ENCODE measurements at regions not wholly inside any gene's neighbourhood (a gene's known extent, or its start where the extent isn't known, plus 50 kb on each side); places are given as distances from the start of the nearest gene placed in this dataset.
"Not testable (repeated sequence)": the region's sequence is repeated elsewhere in the genome, so short reads cannot be mapped to it uniquely, and the experiment has no call there.

DNA sequence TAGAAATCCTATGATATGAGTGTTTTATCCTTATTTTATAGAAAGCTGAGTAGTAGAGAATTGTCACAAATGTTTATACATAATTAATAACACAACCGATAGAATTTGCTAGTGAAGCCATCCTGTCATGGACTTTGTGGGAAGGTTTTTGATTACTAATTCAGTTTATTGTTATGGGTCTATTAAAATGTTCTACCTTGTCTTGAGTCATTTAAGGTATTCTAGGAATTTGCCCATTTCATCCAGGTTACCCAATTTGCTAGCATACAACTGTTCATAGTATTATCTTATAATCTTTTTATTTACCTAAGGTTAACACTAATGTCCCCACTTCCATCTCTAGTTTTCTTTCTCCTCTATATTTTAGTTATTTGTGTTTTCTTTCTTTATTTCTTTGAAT lies 553.1 kb upstream of the ATXN7L3B start:
- DNase-seq (ENCODE audit: extremely low read depth, low read depth): no peak
- TF ChIP-seq, protein P1, sequence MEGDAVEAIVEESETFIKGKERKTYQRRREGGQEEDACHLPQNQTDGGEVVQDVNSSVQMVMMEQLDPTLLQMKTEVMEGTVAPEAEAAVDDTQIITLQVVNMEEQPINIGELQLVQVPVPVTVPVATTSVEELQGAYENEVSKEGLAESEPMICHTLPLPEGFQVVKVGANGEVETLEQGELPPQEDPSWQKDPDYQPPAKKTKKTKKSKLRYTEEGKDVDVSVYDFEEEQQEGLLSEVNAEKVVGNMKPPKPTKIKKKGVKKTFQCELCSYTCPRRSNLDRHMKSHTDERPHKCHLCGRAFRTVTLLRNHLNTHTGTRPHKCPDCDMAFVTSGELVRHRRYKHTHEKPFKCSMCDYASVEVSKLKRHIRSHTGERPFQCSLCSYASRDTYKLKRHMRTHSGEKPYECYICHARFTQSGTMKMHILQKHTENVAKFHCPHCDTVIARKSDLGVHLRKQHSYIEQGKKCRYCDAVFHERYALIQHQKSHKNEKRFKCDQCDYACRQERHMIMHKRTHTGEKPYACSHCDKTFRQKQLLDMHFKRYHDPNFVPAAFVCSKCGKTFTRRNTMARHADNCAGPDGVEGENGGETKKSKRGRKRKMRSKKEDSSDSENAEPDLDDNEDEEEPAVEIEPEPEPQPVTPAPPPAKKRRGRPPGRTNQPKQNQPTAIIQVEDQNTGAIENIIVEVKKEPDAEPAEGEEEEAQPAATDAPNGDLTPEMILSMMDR (IDR thresholded peaks at IDR 0.05; ENCODE audit: low read depth, low read length): no peak

DNA sequence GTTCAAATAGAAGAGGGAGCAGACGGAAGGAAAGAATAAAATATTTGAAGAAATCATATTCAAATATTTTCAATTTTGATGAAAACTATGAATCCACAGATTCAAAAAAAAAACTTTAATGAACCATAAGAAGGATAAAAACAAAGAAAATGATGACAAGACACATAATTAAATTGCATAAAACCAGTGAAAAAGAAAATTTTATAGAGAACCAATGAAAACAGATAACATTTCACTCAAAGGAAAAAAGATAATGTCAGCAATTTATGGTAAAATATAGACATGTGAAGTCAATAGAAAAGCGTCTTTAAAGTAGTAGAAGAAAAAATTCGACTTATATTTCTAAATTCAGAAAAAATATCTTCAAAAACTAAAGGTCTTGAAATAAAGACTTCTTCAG lies 546.5 kb upstream of the ATXN7L3B start:
- no peak for DNase-seq (ENCODE audit: extremely low read depth, low read depth)
- TF ChIP-seq, protein P1 (IDR thresholded peaks at IDR 0.05; ENCODE audit: low read depth, low read length): no peak

DNA sequence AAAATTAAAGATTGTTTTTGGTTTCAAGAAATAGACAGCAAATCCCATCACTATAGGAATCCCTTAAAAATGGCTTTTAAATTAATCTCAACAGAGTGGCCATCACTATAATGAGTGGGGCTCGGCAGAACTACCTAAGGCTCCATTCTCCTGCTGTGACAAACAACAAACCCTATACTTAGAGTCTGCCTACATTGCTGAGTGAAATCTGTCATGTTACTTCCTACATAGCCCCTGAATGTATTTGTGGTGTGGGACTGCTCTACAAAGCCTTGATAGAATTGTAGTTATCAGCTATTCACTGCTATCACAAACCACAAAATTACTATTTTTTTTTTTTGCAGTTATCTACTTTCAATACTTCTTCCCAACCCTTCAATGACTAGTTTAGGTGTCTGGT lies 538.7 kb upstream of the ATXN7L3B start:
- DNase-seq (ENCODE audit: extremely low read depth, low read depth): no peak
- TF ChIP-seq, protein P1 (IDR thresholded peaks at IDR 0.05; ENCODE audit: low read depth, low read length): no peak

DNA sequence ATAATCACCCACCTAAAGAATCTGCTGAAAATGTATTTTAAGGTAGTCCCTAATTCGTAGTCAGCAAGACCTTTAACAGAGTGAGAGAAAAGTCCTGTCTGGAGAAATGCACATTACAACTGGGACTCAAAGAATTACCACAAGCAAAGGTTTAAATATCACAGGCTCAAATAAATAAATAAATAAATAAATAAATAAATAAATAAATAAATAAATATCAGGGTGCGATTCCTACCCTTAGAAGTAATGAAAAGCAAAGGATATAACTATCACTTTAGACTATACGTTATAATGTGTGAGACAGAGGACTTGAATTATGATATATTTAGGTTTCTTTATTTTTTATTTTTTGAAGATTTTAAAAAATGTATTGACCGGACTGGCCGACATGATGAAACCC lies 522.5 kb upstream of the ATXN7L3B start:
- no peak for DNase-seq (ENCODE audit: extremely low read depth, low read depth)
- TF ChIP-seq, protein P1 (IDR thresholded peaks at IDR 0.05; ENCODE audit: low read depth, low read length): no peak

DNA sequence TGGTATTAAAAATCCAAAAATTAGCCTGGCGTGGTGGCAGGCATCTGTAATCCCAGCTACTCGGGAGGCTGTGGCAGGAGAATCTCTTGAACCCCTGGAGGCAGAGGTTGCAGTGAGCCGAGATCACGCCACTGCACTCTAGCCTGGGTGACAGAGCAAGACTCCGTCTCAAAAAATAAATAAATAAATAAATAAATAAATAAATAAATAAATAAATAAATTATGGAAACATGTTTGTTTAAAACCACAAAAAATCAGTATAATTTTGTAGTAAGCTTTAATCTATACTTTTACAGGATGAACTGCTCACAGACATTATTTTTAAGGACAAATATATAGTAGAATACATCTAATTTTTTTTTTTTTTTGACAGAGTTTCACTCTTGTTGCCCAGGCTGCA lies 521.3 kb upstream of the ATXN7L3B start:
- DNase-seq (ENCODE audit: extremely low read depth, low read depth): not testable (repeated sequence)

DNA sequence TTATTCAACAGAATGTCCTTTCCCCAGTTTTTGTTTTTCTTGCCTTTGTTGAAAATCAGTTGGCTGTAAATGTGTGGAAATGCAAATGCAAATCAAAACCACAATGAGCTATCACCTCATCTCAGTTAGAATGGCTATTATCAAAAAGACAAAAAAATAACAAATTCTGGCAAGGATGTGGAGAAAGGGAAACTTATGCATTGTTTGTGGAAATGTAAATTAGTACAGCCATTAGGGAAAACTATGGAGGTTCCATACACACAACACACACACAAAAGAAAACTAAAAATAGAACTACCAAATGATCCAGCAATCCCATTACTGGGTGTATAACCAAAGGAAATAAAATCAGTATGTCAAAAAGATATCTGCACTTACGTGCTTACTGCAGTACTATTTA lies 518.8 kb upstream of the ATXN7L3B start:
- DNase-seq (ENCODE audit: extremely low read depth, low read depth): no peak
- TF ChIP-seq, protein P1 (IDR thresholded peaks at IDR 0.05; ENCODE audit: low read depth, low read length): no peak

DNA sequence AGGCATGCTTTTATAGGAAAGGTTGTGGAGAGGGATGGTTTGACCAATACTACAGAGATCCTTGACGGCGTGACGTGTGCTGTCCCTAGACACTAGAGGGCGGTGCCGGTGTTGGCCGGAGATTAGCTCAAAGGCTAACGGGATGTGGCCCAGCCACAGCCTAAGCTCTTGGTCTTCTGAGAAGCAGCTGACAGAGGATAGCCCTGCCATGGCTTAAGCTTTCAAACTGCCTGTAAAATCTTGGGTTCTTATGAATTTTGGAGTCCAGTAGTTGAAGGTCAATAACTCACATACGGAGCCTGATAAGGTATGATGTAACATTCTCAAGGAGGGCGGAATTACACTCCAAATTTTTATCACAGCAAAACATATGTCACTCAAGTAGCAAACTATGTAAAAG lies 515.7 kb upstream of the ATXN7L3B start:
- DNase-seq (ENCODE audit: extremely low read depth, low read depth): no peak
- TF ChIP-seq, protein P1 (IDR thresholded peaks at IDR 0.05; ENCODE audit: low read depth, low read length): peak; percentile 34

DNA sequence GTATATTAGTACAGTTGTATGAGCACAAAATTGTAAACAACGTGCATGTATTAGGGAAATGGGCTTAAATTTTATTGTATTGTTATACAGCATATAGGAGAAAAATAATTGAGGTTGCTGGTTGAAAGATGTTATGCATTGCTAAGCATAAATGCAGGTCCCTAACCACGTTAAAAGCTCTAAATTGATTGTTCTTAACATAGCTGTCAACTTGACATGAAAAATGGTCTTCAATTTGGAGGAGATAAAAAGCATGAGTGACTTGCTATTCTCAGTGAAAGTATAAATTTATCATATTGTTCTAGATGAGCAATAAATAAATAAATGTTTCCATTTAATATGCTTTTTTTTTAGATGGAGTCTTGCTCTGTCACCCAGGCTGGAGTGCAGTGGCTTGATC lies 506.6 kb upstream of the ATXN7L3B start:
- TF ChIP-seq, protein P1 (IDR thresholded peaks at IDR 0.05; ENCODE audit: low read depth, low read length): no peak
- no peak for DNase-seq (ENCODE audit: extremely low read depth, low read depth)

Data from AG09319 (cell line).